MM.1S (cell line): ENCODE measurements at regions not wholly inside any gene's neighbourhood (a gene's known extent, or its start where the extent isn't known, plus 50 kb on each side); places are given as distances from the start of the nearest gene placed in this dataset.

Source experiments
- DNase-seq: peaks from one replicate; pipeline ENCODE4 v3.0.0-alpha.2; 2015
- H2AFZ ChIP-seq: fragments of 300-600 bp; sonication (generic); 2 replicates; pipeline ENCODE4 v1.6.0; 2016; ENCODE audit warnings: antibody characterized with exemption, low read length
- H3F3A ChIP-seq: fragments of 300-600 bp; sonication (generic); 2 replicates; pipeline ENCODE4 v1.6.1; 2016; ENCODE audit warnings: mild to moderate bottlenecking, antibody characterized with exemption, low read length, moderate library complexity, mixed read lengths; ENCODE audit not compliant: insufficient read depth
- H3K27ac ChIP-seq: fragments of 300-600 bp; sonication (generic); 2 replicates; pipeline ENCODE4 v1.5.1; 2016; ENCODE audit warnings: mild to moderate bottlenecking, low read length
- H3K27me3 ChIP-seq: fragments of 300-600 bp; sonication (generic); replicated peaks from 2 replicates; pipeline ENCODE4 v1.6.0; 2016; ENCODE audit warnings: low read length; ENCODE audit not compliant: insufficient read depth
- H3K36me3 ChIP-seq: fragments of 300-600 bp; sonication (generic); replicated peaks from 2 replicates; pipeline ENCODE4 v1.6.1; 2016; ENCODE audit warnings: mild to moderate bottlenecking, low read length, mixed read lengths; ENCODE audit not compliant: insufficient read depth
- H3K4me1 ChIP-seq: fragments of 300-600 bp; sonication (generic); 2 replicates; pipeline ENCODE4 v1.6.1; 2016; ENCODE audit warnings: low read length, mixed read lengths
- H3K4me2 ChIP-seq: fragments of 300-600 bp; sonication (generic); 2 replicates; pipeline ENCODE4 v1.6.0; 2016; ENCODE audit warnings: low read depth, low read length
- H3K4me3 ChIP-seq: fragments of 300-600 bp; sonication (generic); 2 replicates; pipeline ENCODE4 v1.5.1; 2016; ENCODE audit warnings: low read length, mixed read lengths
- H3K79me2 ChIP-seq: fragments of 300-600 bp; sonication (generic); 2 replicates; pipeline ENCODE4 v1.6.1; 2016; ENCODE audit warnings: mixed run types, low read length, mixed read lengths
- H3K9ac ChIP-seq: fragments of 300-600 bp; sonication (generic); 2 replicates; pipeline ENCODE4 v1.6.1; 2016; ENCODE audit warnings: low read length, mixed read lengths
- H3K9me2 ChIP-seq: fragments of 300-600 bp; sonication (generic); replicated peaks from 2 replicates; pipeline ENCODE4 v1.6.1; 2016; ENCODE audit warnings: mild to moderate bottlenecking, low read length, mixed read lengths; ENCODE audit not compliant: insufficient read depth
- H3K9me3 ChIP-seq: fragments of 300-600 bp; sonication (generic); replicated peaks from 2 replicates; pipeline ENCODE4 v1.6.1; 2016; ENCODE audit warnings: mild to moderate bottlenecking, low read length, mixed read lengths; ENCODE audit not compliant: insufficient read depth
- H4K20me1 ChIP-seq: fragments of 300-600 bp; sonication (generic); 2 replicates; pipeline ENCODE4 v1.6.1; 2016; ENCODE audit warnings: mild to moderate bottlenecking, low read length, moderate library complexity, mixed read lengths; ENCODE audit not compliant: insufficient read depth
- EZH2 ChIP-seq: fragments of 300-600 bp; sonication (generic); optimal IDR thresholded peaks from 2 replicates; pipeline ENCODE3; 2017; ENCODE audit warnings: low read depth, mild to moderate bottlenecking, antibody characterized with exemption, low read length, mixed read lengths
- EZH2phosphoT487 ChIP-seq: fragments of 300-600 bp; sonication (generic); IDR thresholded peaks from 2 replicates; pipeline ENCODE4 v1.6.1; 2018; ENCODE audit warnings: antibody characterized with exemption, low read length
- TF ChIP-seq, protein P1 (sequence below): fragments of 300-600 bp; sonication (generic); IDR thresholded peaks from 2 replicates; pipeline ENCODE4 v1.5.1; 2016; ENCODE audit warnings: antibody characterized with exemption, low read length, mixed read lengths

DNA sequence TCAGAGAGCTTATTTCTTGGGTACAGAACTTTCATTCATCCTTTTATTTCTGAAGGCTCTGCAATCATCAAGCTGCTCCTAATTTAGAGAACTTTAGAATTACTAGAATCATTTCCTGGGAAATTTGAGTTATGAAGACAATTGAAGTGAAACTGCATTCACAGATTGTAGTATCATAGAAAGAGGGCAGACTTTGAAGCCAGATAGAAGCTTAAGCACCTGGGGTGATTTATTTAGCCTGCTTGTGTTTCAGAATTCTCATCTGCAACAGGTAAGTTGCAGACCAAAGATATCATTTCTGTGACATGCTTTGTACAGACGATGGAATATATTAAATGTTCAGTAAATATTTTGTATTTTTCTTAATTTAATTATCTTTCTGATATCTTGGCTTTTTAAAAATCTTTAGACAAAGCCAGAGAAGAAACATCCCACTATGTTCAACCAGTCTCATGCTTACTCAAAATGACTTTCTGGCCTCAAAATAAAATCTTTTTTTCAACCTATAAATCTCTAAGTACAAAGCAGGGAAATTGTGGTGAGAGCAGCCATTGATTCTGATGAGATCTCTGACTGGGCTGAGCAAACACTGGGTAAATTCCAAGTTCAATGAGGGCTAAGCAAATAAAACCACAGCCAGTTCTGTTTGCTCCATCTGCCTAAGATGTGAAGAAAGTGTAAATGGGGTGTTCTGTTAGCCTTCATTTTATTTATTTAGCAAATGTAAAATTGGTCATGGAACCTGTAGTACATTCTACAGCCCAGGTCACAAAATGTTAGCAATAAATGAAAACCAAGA, 264.7 kb upstream of the CCNG1 start:
- peaks cover 35% of the 10 kb centered on the region for H3F3A ChIP-seq

DNA sequence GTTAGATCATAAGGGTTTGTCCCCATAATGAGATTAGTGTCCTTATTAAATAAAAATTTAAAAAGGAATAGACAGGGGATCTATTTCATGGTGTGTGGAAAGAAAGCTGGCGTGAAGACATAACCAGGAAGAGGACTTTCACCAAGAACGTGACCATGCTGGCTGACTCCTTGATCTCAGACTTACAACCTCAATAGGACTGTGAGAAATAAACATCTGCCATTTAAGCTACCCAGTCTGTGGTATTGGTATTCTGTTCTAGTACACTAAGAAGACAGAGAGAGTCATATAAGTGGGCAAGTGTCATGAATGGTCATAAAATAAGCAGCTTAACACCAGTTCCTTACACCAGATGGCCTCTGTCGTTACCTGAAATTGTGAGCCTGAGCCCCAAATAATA, 259.4 kb upstream of the CCNG1 start:
- Histone ChIP-seq H3K27me3 (no peaks in the 10 kb centered on the region), H2AFZ (no peak overlapping the region), H3K36me3 (no peaks in the 10 kb centered on the region), H3F3A (peaks cover 19% of the 10 kb centered on the region), H4K20me1 (no peaks in the 10 kb centered on the region), H3K27ac (no peak overlapping the region), H3K9ac (no peak overlapping the region), H3K79me2 (no peaks in the 10 kb centered on the region), H3K4me1 (peaks cover 42% of the 10 kb centered on the region), H3K9me3 (no peaks in the 10 kb centered on the region), H3K9me2 (no peaks in the 10 kb centered on the region), H3K4me3 (no peak overlapping the region), H3K4me2 (no peak overlapping the region)
- no peak for DNase-seq
- TF ChIP-seq, protein P1, sequence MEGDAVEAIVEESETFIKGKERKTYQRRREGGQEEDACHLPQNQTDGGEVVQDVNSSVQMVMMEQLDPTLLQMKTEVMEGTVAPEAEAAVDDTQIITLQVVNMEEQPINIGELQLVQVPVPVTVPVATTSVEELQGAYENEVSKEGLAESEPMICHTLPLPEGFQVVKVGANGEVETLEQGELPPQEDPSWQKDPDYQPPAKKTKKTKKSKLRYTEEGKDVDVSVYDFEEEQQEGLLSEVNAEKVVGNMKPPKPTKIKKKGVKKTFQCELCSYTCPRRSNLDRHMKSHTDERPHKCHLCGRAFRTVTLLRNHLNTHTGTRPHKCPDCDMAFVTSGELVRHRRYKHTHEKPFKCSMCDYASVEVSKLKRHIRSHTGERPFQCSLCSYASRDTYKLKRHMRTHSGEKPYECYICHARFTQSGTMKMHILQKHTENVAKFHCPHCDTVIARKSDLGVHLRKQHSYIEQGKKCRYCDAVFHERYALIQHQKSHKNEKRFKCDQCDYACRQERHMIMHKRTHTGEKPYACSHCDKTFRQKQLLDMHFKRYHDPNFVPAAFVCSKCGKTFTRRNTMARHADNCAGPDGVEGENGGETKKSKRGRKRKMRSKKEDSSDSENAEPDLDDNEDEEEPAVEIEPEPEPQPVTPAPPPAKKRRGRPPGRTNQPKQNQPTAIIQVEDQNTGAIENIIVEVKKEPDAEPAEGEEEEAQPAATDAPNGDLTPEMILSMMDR: no peak
- TF ChIP-seq EZH2phosphoT487: no peak
- no peak for TF ChIP-seq EZH2

More for the DNA sequence above, 264.7 kb upstream of the CCNG1 start:
- Histone ChIP-seq H3K27ac (peak overlapping the region; percentile 82), H3K4me1 (peaks cover 54% of the 10 kb centered on the region), H3K9me3 (no peaks in the 10 kb centered on the region), H3K36me3 (no peaks in the 10 kb centered on the region), H3K9me2 (no peaks in the 10 kb centered on the region), H3K4me2 (peak overlapping the region; percentile 34), H3K4me3 (no peak overlapping the region), H2AFZ (0 out of 2 replicates have a peak overlapping the region, but pooled peaks have one; percentile 9), H3K79me2 (no peaks in the 10 kb centered on the region), H3K27me3 (no peaks in the 10 kb centered on the region), H4K20me1 (no peaks in the 10 kb centered on the region), H3K9ac (peak overlapping the region; percentile 26; the same call in 1 of the 2 replicates)
- no peak for TF ChIP-seq EZH2phosphoT487
- TF ChIP-seq, protein P1: no peak
- no peak for TF ChIP-seq EZH2
- peak; percentile 82 for DNase-seq

DNA sequence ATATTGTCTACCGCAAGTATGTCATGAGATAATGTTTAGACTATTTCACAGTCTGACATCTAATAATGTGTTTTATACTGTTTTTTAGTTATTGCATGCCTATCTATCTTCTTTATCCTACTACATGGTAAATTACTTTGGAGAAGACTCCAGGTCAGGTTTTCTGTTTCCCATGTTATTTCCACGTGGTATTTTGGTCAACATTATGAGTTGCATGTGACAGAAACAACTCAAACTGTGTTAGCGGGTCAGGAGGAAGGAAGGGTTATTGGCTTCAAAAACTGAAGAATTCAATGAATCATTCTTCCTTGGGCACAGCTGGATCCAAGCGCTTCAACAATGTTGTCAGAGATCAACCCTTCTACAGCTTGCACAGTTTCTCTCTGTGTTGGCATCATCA, 252.1 kb upstream of the CCNG1 start:
- H3K36me3 ChIP-seq: no peaks in the 10 kb centered on the region
- H3K27ac ChIP-seq: no peak overlapping the region
- no peaks in the 10 kb centered on the region for H4K20me1 ChIP-seq
- H3K79me2 ChIP-seq: no peaks in the 10 kb centered on the region
- H3F3A ChIP-seq: peaks cover 17% of the 10 kb centered on the region
- H3K9me3 ChIP-seq: no peaks in the 10 kb centered on the region
- no peak overlapping the region for H3K9ac ChIP-seq
- no peaks in the 10 kb centered on the region for H3K9me2 ChIP-seq
- peaks cover 28% of the 10 kb centered on the region for H3K4me1 ChIP-seq
- no peak overlapping the region for H3K4me3 ChIP-seq
- H3K4me2 ChIP-seq: no peak overlapping the region
- TF ChIP-seq EZH2phosphoT487: no peak
- no peak for TF ChIP-seq EZH2
- TF ChIP-seq, protein P1: no peak
- DNase-seq: no peak
- H3K27me3 ChIP-seq: no peaks in the 10 kb centered on the region
- H2AFZ ChIP-seq: no peak overlapping the region
